ENCODE measurements at regions not wholly inside any gene's neighbourhood (a gene's known extent, or its start where the extent isn't known, plus 50 kb on each side); places are given as distances from the start of the nearest gene placed in this dataset.
"Not testable (repeated sequence)": the region's sequence is repeated elsewhere in the genome, so short reads cannot be mapped to it uniquely, and the experiment has no call there.

GRCh38 chr4:159006202-159006601 lies 96.7 kb upstream of the RAPGEF2 start:
- no peak for DNase-seq

DNA sequence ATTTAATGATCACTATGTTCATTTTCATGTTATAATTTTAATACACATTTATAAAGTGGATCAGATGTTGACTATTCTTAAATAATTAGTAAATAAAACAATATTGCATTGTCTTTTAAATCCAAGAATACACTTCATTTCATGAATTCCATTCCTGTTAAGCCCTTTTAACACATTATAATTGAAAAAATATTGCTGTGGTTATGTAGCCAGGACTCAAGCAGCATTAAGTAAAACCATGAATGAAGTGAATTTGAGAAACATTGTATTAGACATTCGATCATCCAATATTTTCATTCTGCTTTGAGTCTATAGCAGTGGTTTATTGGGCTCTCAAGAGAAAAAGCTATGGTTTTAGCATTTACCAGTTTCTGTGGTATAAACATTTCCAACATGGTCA lies 94.2 kb upstream of the RAPGEF2 start:
- DNase-seq: no peak

DNA sequence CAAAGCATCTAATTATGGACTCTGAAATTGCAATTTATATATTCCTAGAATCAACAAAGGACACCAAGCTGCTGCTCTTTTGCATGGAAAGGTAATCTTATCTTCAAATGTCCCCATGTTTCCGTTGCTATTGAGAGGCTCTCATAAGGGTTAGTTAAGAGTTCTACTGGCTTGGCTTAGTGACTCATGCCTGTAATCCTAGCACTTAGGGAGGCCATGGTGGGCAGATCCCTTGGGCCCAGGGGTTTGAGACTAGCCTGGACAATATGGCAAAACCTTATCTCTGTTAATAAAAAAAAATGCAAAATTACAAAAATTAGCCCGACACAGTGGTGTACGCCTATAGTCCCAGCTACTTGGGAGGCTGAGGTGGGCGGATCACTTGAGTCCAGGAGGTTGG lies 93.4 kb upstream of the RAPGEF2 start:
- DNase-seq: no peak

GRCh38 chr4:159010100-159010499 lies 92.8 kb upstream of the RAPGEF2 start:
- DNase-seq: no peak

DNA sequence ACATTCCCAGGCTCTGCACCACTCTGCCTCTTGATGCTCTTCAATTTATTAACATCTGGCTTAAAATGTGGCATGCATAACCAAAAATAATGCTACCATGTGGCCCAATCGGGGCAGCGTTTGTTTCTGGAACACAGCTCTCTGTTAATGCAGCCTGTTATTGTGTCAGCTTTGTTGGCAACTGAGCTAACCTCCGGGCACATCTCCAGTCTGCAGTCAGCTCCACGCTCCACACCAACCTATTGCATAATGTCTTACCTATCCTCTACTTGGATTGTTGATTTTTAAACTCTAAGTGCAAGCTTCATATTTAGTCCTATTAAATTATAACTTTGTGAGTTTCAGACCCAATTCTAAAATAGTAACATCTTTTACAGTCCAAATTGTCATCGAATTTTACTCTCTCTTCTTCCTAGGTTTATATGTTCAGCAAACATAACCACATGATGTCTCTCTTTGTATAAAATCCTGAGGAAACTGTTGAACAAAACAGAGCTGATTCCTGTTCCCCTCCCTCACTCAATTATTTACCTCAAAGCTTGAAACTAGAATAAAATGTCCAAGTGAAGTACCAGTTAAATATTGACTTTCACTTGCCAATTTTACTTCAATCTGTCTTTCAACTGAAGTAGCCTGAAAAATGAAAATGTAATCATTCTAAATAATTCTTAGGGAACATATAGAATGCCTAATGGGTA lies 92.2 kb upstream of the RAPGEF2 start:
- no peak for DNase-seq

DNA sequence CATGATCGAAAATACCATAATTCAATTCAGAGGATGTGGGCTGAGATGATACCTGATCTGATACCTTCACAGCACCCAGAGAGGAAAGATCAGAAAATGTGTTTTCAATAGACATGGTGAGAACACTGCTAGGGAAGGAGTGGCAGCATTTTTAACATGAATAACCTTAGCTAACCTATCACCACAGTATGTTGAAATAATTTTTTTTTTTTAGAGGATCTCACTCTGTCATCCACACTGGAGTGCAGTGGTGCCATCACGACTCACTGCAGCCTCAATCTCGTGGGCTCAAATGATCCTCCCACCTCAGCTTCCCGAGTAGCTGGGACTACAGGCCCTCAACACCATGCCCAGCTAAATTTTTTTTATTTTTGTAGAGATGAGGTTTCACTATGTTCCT lies 90.5 kb upstream of the RAPGEF2 start:
- peak in 1 of 5 experiments; percentile 30 for DNase-seq

GRCh38 chr4:159013692-159014091 lies 89.2 kb upstream of the RAPGEF2 start:
- no peak for DNase-seq

DNA sequence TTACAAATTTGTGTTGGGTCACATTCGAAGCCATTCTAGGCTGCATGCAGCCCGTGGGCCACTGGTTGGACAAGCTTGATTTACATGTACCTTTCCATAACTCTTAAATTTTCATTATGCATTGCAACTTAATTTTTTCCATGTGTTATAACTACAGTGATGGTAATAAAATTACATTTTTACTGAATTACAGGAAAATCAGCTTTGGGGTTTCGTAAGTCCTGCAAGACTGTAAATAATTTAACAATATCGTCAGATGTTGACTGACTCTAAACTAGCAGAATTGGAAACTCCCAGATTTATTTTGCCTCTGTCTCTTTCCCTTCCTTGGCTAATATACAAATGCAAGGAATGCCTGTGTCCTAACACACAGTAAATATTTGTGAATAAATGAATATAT lies 88.0 kb upstream of the RAPGEF2 start:
- no peak for DNase-seq

GRCh38 chr4:159015841-159016240 lies 87.0 kb upstream of the RAPGEF2 start:
- no peak for DNase-seq

DNA sequence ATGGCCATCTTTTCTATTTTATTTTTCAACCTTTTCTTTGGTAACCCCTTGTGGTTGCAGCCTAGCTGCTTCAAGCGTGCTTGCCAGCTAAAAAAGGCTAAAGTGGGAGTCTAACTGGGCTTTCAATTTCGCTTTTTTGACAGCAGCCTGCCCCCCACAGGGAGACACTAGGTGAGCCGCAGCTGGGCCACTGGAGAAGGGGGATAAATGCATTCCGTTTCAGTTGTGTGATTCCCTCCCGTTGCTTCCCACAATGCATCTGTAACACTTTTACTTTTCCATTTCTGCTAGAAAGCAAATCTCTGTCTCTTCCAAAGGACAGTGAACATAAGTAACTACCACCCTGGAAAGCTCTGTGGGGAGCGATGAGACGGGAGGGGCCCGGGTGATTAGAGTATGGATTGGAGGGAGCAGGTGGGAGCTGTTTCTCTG lies 86.3 kb upstream of the RAPGEF2 start:
- DNase-seq: no peak

GRCh38 chr4:159017323-159018026 lies 85.4 kb upstream of the RAPGEF2 start:
- no peak for DNase-seq

- no peak for DNase-seq
These were observed 84.7 kb upstream of the RAPGEF2 start for GRCh38 chr4:159018062-159018629.

GRCh38 chr4:159019356-159019755 lies 83.5 kb upstream of the RAPGEF2 start:
- no peak for DNase-seq

GRCh38 chr4:159021597-159022385 lies 81.1 kb upstream of the RAPGEF2 start:
- DNase-seq: no peak

DNA sequence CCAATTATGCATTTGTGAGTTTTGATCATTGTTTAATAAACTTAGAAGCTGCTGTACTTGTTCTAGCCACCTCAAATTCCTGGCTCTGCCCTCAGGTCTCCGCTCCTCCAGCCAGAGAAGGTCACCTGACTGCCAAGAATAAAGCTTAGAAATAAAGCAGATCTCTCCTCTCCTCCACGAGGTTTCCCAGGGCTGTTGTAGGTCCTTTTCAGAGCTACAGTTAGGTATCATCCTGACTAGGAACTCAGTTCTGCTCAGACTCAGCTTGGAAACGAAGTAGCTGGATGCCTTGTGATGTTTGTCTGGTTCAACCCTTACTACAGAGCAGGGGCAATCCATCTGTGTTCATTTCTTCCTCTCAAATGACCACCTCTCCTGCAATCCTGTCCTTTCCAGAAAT lies 79.1 kb upstream of the RAPGEF2 start:
- no peak for DNase-seq

DNA sequence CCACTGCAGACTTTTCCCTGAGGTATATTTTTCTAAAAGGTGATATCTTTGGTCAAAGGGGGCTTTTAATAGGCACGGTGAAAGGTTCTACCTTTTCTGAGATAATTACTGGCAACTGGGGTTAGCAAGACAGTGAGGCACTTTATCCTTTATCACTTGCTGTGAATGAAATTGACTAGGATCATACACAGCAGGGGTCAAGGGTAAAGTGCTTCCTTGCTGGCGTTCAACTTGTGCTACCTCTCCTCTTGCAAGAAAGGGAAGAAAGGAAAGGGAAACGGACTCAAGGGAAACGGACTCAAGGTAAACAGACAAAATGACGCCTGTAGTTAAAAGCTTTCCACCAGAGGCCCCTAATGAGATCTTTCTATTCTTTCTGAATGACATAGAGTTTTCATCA lies 78.6 kb upstream of the RAPGEF2 start:
- DNase-seq: no peak

DNA sequence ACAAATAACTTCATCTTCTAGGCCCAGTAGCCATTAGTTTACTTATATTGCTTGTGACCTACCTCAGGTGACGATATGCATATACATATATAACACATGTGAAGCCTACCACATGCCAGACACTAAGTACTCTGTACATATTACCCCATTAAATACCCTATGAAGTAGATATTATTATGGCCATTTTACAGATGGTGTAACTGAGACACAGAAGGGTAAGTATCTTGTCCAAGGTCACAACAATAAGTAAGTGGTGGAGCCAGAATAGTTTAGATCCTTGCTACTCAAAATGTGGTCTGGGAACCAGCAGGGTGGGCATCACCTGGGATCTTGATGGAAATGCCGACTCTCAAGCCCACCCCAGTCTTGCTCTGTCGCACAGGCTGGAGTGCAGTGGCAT lies 78.1 kb upstream of the RAPGEF2 start:
- no peak for DNase-seq

GRCh38 chr4:159026329-159026728 lies 76.5 kb upstream of the RAPGEF2 start:
- DNase-seq: no peak

DNA sequence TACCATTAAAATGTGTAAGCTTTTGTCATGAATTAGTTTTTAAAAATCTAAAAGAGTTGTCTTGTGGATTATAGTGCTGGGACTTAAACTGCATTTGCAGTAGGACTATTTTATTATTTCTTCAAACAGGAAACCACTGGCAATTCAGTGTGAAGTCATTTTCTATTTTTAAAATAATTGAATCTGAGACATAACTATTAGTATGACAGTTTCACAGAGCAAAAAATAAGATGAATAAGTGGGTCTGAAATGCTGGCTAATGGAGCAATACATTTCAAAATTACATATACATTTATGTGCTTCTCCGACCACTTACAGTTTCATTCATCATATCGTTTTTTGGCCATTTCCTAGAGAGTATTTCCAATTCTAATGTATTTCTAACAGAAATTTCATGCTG lies 75.3 kb upstream of the RAPGEF2 start:
- DNase-seq: no peak

DNA sequence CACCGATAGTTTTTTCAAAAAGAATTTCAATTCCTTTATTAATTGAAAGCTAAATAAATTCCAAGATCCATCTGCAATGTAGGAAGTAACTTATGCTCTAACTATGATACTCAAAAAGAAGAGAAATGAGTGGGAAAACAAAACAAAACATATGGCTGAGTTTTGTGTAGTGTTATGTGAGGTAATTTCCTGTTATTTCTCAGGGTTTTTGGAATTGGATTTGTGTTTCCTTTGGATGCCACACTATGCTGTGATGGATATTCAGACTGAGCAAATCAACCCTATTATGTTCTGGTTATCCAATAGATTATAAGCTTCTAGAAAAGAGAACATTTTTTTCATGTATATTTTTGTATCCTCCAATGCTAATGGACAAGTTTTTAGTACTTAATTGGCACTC lies 73.4 kb upstream of the RAPGEF2 start:
- DNase-seq: no peak

- DNase-seq: not testable (repeated sequence)
These were observed 72.6 kb upstream of the RAPGEF2 start for GRCh38 chr4:159030297-159030696.

- no peak for DNase-seq
These were observed 67.3 kb upstream of the RAPGEF2 start for GRCh38 chr4:159035570-159035969.

DNA sequence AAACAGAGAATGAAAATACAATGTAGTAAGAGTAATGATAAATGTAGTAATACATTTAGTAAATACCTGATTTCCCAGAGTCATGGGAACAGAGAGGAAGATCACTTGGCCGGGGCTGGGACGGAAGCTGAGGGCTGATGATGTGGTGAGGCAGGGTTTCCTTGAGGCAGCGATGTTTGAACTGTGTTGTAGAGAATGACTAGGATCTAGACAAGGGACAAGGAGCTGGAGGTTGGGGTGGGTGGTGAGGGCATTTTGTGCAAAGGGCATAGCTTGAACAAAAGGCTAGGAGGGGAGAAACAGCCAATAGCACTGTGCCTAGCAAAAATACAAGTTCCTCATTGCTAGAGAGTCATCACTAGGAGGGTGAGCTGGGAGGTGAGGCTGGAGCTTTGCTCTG lies 64.3 kb upstream of the RAPGEF2 start:
- no peak for DNase-seq

Data from T-helper 2 cell (primary cell).